Right lobe of liver (tissue), 6 donors: ENCODE measurements at regions not wholly inside any gene's neighbourhood (a gene's known extent, or its start where the extent isn't known, plus 50 kb on each side); places are given as distances from the start of the nearest gene placed in this dataset.

ENCODE experiments used
- ATAC-seq, 4 donors: fragments of 200-7000 bp; cut with Tn5 transposase; one replicate each; pipeline ENCODE4 v1.9.1; 2020; ENCODE audit warnings: mild to moderate bottlenecking in 4 of 4, moderate library complexity in 4 of 4
- DNase-seq, 3 donors: peaks; one replicate each; pipeline ENCODE4 v3.0.0-alpha.2; 2020
- H3K27ac ChIP-seq, 3 donors: fragments of 200-600 bp; one replicate each; pipeline ENCODE4 v1.8.0; 2022
- H3K27me3 ChIP-seq, 2 donors: fragments of 200-600 bp; one replicate each; pipeline ENCODE4 v1.8.0; 2022
- H3K36me3 ChIP-seq, 4 donors: fragments of 200-600 bp; sonication (generic) in 1 of 4; one replicate each; pipeline versions ENCODE4 v1.5.1 to v1.8.0; 2017 to 2022; ENCODE audit warnings: control low read depth in 1 of 4
- H3K4me1 ChIP-seq, 4 donors: fragments of 200-600 bp; sonication (generic) in 1 of 4; one replicate each; pipeline versions ENCODE4 v1.5.1 to v1.8.0; 2017 to 2022; ENCODE audit warnings: control low read depth in 1 of 4
- H3K4me3 ChIP-seq, 3 donors: fragments of 200-600 bp; one replicate each; pipeline ENCODE4 v1.8.0; 2022
- H3K9me3 ChIP-seq, 4 donors: fragments of 200-600 bp; sonication (generic) in 1 of 4; one replicate each; pipeline versions ENCODE4 v1.5.1 to v1.8.0; 2017 to 2022; ENCODE audit warnings: control low read depth in 1 of 4
- CTCF ChIP-seq, 4 donors: fragments of 200-600 bp in 3 of 4; fragments of 450-650 bp in 1 of 4; IDR thresholded peaks; one replicate each; pipeline versions ENCODE4 v1.5.1 to v1.8.0; 2016 to 2022; ENCODE audit warnings: antibody characterized with exemption in 4 of 4, mild to moderate bottlenecking in 2 of 4
- POLR2A ChIP-seq: fragments of 450-650 bp; IDR thresholded peaks from one replicate; pipeline ENCODE4 v1.6.1; 2017; ENCODE audit warnings: antibody characterized with exemption, mild to moderate bottlenecking
- WGBS: methylation state at CpG from one replicate; pipeline ENCODE4 v1.1.6; 2018; ENCODE audit warnings: low coverage, low lambda C conversion rate; ENCODE audit not compliant: insufficient coverage; ENCODE audit errors: missing lambda C conversion rate; 5-methylcytosine and 5-hydroxymethylcytosine counted together
- intact Hi-C, 2 donors: fragments of 100-400 bp; cut with DNase I; formaldehyde crosslinking; loops; one replicate each; pipeline versions ENCODE4 v1.11.2 to v1.14.1; 2022
- donor health status: DM: no; HTN: yes; CAD: no.
- donor health status: DM: no; HTN: no; CAD: no.
- donor health status: DM: no; HTN: no; CAD: no.
- donor health status: DM: no; HTN: yes; CAD: no.
- donor health status: DM: no; HTN: yes; CAD: no.

- ATAC-seq (no peak), DNase-seq (no peak)
- TF ChIP-seq POLR2A (no peak), CTCF (IDR thresholded peaks at IDR 0.05) (no peak)
- Histone ChIP-seq H3K27ac (no peak overlapping the region), H3K4me1 (no peaks in the 10 kb centered on the region), H3K9me3 (no peaks in the 10 kb centered on the region), H3K27me3 (no peaks in the 10 kb centered on the region), H3K36me3 (no peaks in the 10 kb centered on the region), H3K4me3 (no peak overlapping the region)
- intact Hi-C loops = no loop called here
- 35% methylated on average over 3 of the region's 3 CpGs for WGBS
These were observed 116.7 kb downstream of the FASLG start for GRCh38 chr1:172775606-172776005.

- Histone ChIP-seq H3K27me3 (no peaks in the 10 kb centered on the region), H3K36me3 (no peaks in the 10 kb centered on the region), H3K4me3 (no peak overlapping the region), H3K27ac (no peak overlapping the region), H3K4me1 (no peaks in the 10 kb centered on the region), H3K9me3 (no peaks in the 10 kb centered on the region)
- DNase-seq = no peak
- 82% methylated on average over 6 of the region's 6 CpGs for WGBS
- intact Hi-C loops = no loop called here
- TF ChIP-seq POLR2A (no peak), CTCF (IDR thresholded peaks at IDR 0.05) (no peak)
- ATAC-seq = no peak
These were observed 117.2 kb downstream of the FASLG start for GRCh38 chr1:172776071-172776470.

DNA sequence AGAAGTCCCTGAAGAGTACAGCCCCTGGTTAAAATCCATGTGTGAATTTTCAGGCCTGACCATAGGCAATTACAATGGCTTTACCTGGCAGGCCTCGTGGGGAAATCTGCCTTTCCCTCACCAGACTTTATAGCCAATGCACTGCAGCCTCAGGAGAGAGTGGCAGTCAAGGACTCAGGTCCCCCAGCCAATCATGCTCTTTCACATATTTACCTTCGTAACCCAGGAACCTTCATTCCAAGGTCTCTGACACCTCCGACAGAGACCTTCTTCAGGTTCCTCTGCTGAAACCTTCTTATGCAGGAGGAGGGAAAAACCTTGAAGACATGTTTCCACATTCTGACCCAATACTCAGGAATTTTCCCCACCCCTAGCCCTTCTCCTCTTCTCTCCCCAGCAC lies 118.9 kb downstream of the FASLG start:
- DNase-seq (no peak), ATAC-seq (no peak)
- intact Hi-C loops = no loop called here
- 80% methylated on average over 3 of the region's 3 CpGs for WGBS
- Histone ChIP-seq H3K36me3 (no peaks in the 10 kb centered on the region), H3K4me1 (no peaks in the 10 kb centered on the region), H3K9me3 (no peaks in the 10 kb centered on the region), H3K27me3 (no peaks in the 10 kb centered on the region), H3K4me3 (no peak overlapping the region), H3K27ac (no peak overlapping the region)
- no peak for TF ChIP-seq POLR2A
- no peak for TF ChIP-seq CTCF (IDR thresholded peaks at IDR 0.05)

GRCh38 chr1:172778456-172779455 lies 119.9 kb downstream of the FASLG start:
- 55% methylated on average over 7 of the region's 7 CpGs for whole genome bisulfite sequencing
- H3K27ac ChIP-seq = no peak overlapping the region
- intact Hi-C loops = no loop called here
- no peaks in the 10 kb centered on the region for H3K36me3 ChIP-seq
- peak in 2 of 4 donors; percentile 47 to 79 for ATAC-seq
- TF ChIP-seq POLR2A = no peak
- TF ChIP-seq CTCF (IDR thresholded peaks at IDR 0.05) = no peak
- DNase-seq = no peak
- no peak overlapping the region for H3K4me3 ChIP-seq
- no peaks in the 10 kb centered on the region for H3K9me3 ChIP-seq
- no peaks in the 10 kb centered on the region for H3K27me3 ChIP-seq
- no peaks in the 10 kb centered on the region for H3K4me1 ChIP-seq
